GM19328 (cell line): ENCODE measurements at regions not wholly inside any gene's neighbourhood (a gene's known extent, or its start where the extent isn't known, plus 50 kb on each side); places are given as distances from the start of the nearest gene placed in this dataset.

ENCODE experiments used
- ATAC-seq: cut with Tn5 transposase; IDR thresholded peaks from one replicate; pipeline ENCODE4 v1.9.1; 2021; ENCODE audit warnings: mild to moderate bottlenecking, moderate library complexity; ENCODE audit not compliant: unreplicated experiment

GRCh38 chr3:148002705-148003205 lies 593.6 kb downstream of the ZIC1 start:
- no peak for ATAC-seq

- no peak for ATAC-seq
These were observed 595.2 kb downstream of the ZIC1 start for GRCh38 chr3:148004331-148004730.

- no peak for ATAC-seq
These were observed 596.3 kb downstream of the ZIC1 start for GRCh38 chr3:148005456-148005855.

GRCh38 chr3:148006508-148006907 lies 597.3 kb downstream of the ZIC1 start:
- ATAC-seq: no peak

GRCh38 chr3:148008591-148008990 lies 599.4 kb downstream of the ZIC1 start:
- ATAC-seq: no peak

GRCh38 chr3:148020861-148021260 lies 611.7 kb downstream of the ZIC1 start:
- no peak for ATAC-seq

GRCh38 chr3:148021381-148021780 lies 612.2 kb downstream of the ZIC1 start:
- ATAC-seq: no peak

GRCh38 chr3:148023994-148024393 lies 614.8 kb downstream of the ZIC1 start:
- ATAC-seq: no peak

GRCh38 chr3:148026009-148026588 lies 616.9 kb downstream of the ZIC1 start:
- no peak for ATAC-seq

- no peak for ATAC-seq
These were observed 621.8 kb downstream of the ZIC1 start for GRCh38 chr3:148030975-148031374.

GRCh38 chr3:148034353-148034752 lies 625.2 kb downstream of the ZIC1 start:
- ATAC-seq: no peak

GRCh38 chr3:148036331-148036876 lies 627.2 kb downstream of the ZIC1 start:
- ATAC-seq: no peak

- ATAC-seq: no peak
These were observed 633.7 kb downstream of the ZIC1 start for GRCh38 chr3:148042663-148043445.

GRCh38 chr3:148044151-148044550 lies 635.0 kb downstream of the ZIC1 start:
- no peak for ATAC-seq

- no peak for ATAC-seq
These were observed 642.7 kb upstream of the AGTR1 start for GRCh38 chr3:148054999-148055398.

GRCh38 chr3:148062590-148062989 lies 635.1 kb upstream of the AGTR1 start:
- ATAC-seq: no peak

- no peak for ATAC-seq
These were observed 630.9 kb upstream of the AGTR1 start for GRCh38 chr3:148066802-148067201.

GRCh38 chr3:148068466-148068865 lies 629.2 kb upstream of the AGTR1 start:
- no peak for ATAC-seq

- ATAC-seq: no peak
These were observed 627.7 kb upstream of the AGTR1 start for GRCh38 chr3:148070041-148070440.

- no peak for ATAC-seq
These were observed 623.8 kb upstream of the AGTR1 start for GRCh38 chr3:148073721-148074456.

- no peak for ATAC-seq
These were observed 622.8 kb upstream of the AGTR1 start for GRCh38 chr3:148074946-148075345.
